ENCODE measurements at regions not wholly inside any gene's neighbourhood (a gene's known extent, or its start where the extent isn't known, plus 50 kb on each side); places are given as distances from the start of the nearest gene placed in this dataset.

DNA sequence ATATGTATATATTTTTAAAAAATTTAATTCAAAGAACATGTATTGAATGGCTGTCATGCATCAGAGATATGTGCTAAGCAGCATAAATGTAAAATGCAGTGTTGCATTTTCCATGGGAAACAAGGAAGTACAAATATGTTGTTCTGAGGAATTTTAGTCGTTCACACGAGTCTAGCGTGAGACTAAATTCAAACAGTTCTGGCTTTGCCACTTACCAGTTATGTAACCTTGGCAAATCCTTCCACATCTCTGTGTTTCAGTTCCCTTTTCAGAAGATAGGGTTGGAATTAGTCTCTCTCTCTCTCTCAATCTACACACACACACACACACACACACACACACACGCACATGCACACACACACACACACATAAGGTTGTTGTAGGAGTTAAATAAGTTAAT lies 305.4 kb downstream of the UTRN start:
- Histone ChIP-seq H3K27me3 (ENCODE audit: insufficient read depth, low read length) (no peaks in the 10 kb centered on the region), H3K36me3 (ENCODE audit: insufficient read depth, low read depth, low read length) (peaks cover 6% of the 10 kb centered on the region; the same call in 1 of the 2 replicates), H3K9me3 (ENCODE audit: insufficient read depth, low read depth, low read length) (no peaks in the 10 kb centered on the region), H3K9ac (ENCODE audit: low read depth, low read length) (no peak overlapping the region), H3K4me1 (ENCODE audit: insufficient read depth, low read length) (peaks cover 3% of the 10 kb centered on the region; the same call in 1 of the 2 replicates), H3K27ac (ENCODE audit: low read length) (no peak overlapping the region), H3K4me3 (ENCODE audit: low read length) (no peak overlapping the region)

DNA sequence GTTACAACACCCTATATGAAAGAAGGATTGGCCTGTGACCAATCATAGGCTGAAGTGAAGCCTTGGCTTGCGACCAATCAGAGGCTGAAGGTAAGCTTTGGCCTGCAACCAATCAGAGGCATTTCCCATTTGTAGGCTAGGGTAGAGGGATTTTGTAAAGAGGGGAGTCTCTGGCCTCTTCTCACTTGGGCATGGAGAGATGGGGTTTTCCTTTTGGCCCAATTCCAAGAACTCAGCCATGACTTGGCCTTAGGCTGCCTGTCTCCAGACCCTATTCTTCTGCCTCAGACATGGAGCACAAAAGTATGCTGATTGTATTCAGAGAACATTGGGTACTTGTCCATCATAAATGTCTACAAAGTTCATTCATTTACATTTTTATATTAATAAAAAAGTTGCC lies 308.3 kb downstream of the UTRN start:
- no peak overlapping the region for H3K27ac ChIP-seq (ENCODE audit: low read length)
- H3K9ac ChIP-seq (ENCODE audit: low read depth, low read length), result no peak overlapping the region
- H3K4me3 ChIP-seq (ENCODE audit: low read length), result no peak overlapping the region
- no peaks in the 10 kb centered on the region for H3K4me1 ChIP-seq (ENCODE audit: insufficient read depth, low read length)
- H3K36me3 ChIP-seq (ENCODE audit: insufficient read depth, low read depth, low read length), result peaks cover 6% of the 10 kb centered on the region; the same call in 1 of the 2 replicates
- no peaks in the 10 kb centered on the region for H3K27me3 ChIP-seq (ENCODE audit: insufficient read depth, low read length)
- H3K9me3 ChIP-seq (ENCODE audit: insufficient read depth, low read depth, low read length), result no peaks in the 10 kb centered on the region

GRCh38 chr6:144594585-144594984 lies 309.4 kb downstream of the UTRN start:
- no peak overlapping the region for H3K27ac ChIP-seq (ENCODE audit: low read length)
- H3K4me3 ChIP-seq (ENCODE audit: low read length), result no peak overlapping the region
- H3K9me3 ChIP-seq (ENCODE audit: insufficient read depth, low read depth, low read length), result no peaks in the 10 kb centered on the region
- H3K4me1 ChIP-seq (ENCODE audit: insufficient read depth, low read length), result no peaks in the 10 kb centered on the region
- H3K27me3 ChIP-seq (ENCODE audit: insufficient read depth, low read length), result no peaks in the 10 kb centered on the region
- H3K9ac ChIP-seq (ENCODE audit: low read depth, low read length), result no peak overlapping the region
- H3K36me3 ChIP-seq (ENCODE audit: insufficient read depth, low read depth, low read length), result peaks cover 6% of the 10 kb centered on the region; the same call in 1 of the 2 replicates

GRCh38 chr6:144595266-144595665 lies 310.1 kb downstream of the UTRN start:
- Histone ChIP-seq H3K27ac (ENCODE audit: low read length) (no peak overlapping the region), H3K36me3 (ENCODE audit: insufficient read depth, low read depth, low read length) (peaks cover 6% of the 10 kb centered on the region; the same call in 1 of the 2 replicates), H3K4me3 (ENCODE audit: low read length) (no peak overlapping the region), H3K27me3 (ENCODE audit: insufficient read depth, low read length) (no peaks in the 10 kb centered on the region), H3K9me3 (ENCODE audit: insufficient read depth, low read depth, low read length) (no peaks in the 10 kb centered on the region), H3K4me1 (ENCODE audit: insufficient read depth, low read length) (no peaks in the 10 kb centered on the region), H3K9ac (ENCODE audit: low read depth, low read length) (no peak overlapping the region)

DNA sequence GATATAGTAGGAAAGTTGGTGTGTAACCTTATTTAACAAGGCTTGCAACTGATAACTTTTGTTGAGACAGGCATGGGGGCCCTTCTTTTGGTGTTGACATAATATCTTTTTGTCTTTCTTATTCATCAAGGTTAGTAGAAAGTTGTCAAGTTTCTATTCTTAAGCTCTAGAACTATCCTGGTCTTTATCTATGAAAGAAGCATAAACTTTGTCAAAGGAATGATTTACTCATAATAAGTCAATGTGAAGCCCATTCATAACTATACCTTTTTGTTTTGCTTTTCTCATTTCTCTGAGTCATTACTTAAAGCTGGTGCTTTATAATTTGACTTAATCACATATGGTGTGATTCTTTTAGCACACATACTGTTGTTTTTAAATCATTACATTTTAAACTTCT lies 312.4 kb downstream of the UTRN start:
- no peak overlapping the region for H3K27ac ChIP-seq (ENCODE audit: low read length)
- no peaks in the 10 kb centered on the region for H3K4me1 ChIP-seq (ENCODE audit: insufficient read depth, low read length)
- H3K4me3 ChIP-seq (ENCODE audit: low read length), result no peak overlapping the region
- H3K27me3 ChIP-seq (ENCODE audit: insufficient read depth, low read length), result no peaks in the 10 kb centered on the region
- H3K9ac ChIP-seq (ENCODE audit: low read depth, low read length), result no peak overlapping the region
- H3K9me3 ChIP-seq (ENCODE audit: insufficient read depth, low read depth, low read length), result no peaks in the 10 kb centered on the region
- peaks cover 13% of the 10 kb centered on the region for H3K36me3 ChIP-seq (ENCODE audit: insufficient read depth, low read depth, low read length)

DNA sequence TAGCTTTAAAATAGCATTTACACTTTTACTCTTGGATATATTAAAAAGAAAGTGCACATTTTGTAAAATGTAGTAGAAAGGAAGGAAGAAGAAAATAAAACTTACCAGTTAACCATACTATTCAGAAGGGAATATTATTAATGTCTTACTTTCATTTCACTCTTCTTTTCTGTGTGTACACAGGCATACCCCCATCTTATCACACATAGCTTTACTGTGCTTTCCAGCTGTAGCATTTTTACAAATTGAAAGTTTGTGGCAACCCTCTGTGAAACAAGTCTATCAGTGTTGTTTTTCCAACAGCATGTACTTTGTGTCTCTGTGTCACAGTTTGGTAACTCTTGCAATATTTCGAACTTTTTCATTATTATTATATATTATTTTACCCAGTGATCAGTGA lies 314.5 kb downstream of the UTRN start:
- Histone ChIP-seq H3K4me1 (ENCODE audit: insufficient read depth, low read length) (no peaks in the 10 kb centered on the region), H3K9ac (ENCODE audit: low read depth, low read length) (no peak overlapping the region), H3K4me3 (ENCODE audit: low read length) (no peak overlapping the region), H3K9me3 (ENCODE audit: insufficient read depth, low read depth, low read length) (no peaks in the 10 kb centered on the region), H3K36me3 (ENCODE audit: insufficient read depth, low read depth, low read length) (peaks cover 7% of the 10 kb centered on the region; the same call in 1 of the 2 replicates), H3K27me3 (ENCODE audit: insufficient read depth, low read length) (no peaks in the 10 kb centered on the region), H3K27ac (ENCODE audit: low read length) (no peak overlapping the region)

- peaks cover 7% of the 10 kb centered on the region; the same call in 1 of the 2 replicates for H3K36me3 ChIP-seq (ENCODE audit: insufficient read depth, low read depth, low read length)
- no peaks in the 10 kb centered on the region for H3K27me3 ChIP-seq (ENCODE audit: insufficient read depth, low read length)
- no peaks in the 10 kb centered on the region for H3K9me3 ChIP-seq (ENCODE audit: insufficient read depth, low read depth, low read length)
- H3K9ac ChIP-seq (ENCODE audit: low read depth, low read length), result no peak overlapping the region
- no peak overlapping the region for H3K4me3 ChIP-seq (ENCODE audit: low read length)
- H3K4me1 ChIP-seq (ENCODE audit: insufficient read depth, low read length), result peaks cover 6% of the 10 kb centered on the region; the same call in 1 of the 2 replicates
- H3K27ac ChIP-seq (ENCODE audit: low read length), result no peak overlapping the region
Measured at GRCh38 chr6:144601221-144601620, 316.1 kb downstream of the UTRN start.

GRCh38 chr6:144602523-144603180 lies 317.5 kb downstream of the UTRN start:
- H3K27ac ChIP-seq (ENCODE audit: low read length), result no peak overlapping the region
- peaks cover 11% of the 10 kb centered on the region; the same call in 1 of the 2 replicates for H3K36me3 ChIP-seq (ENCODE audit: insufficient read depth, low read depth, low read length)
- H3K4me1 ChIP-seq (ENCODE audit: insufficient read depth, low read length), result peaks cover 8% of the 10 kb centered on the region; the same call in 1 of the 2 replicates
- no peak overlapping the region for H3K4me3 ChIP-seq (ENCODE audit: low read length)
- H3K9ac ChIP-seq (ENCODE audit: low read depth, low read length), result no peak overlapping the region
- H3K27me3 ChIP-seq (ENCODE audit: insufficient read depth, low read length), result no peaks in the 10 kb centered on the region
- no peaks in the 10 kb centered on the region for H3K9me3 ChIP-seq (ENCODE audit: insufficient read depth, low read depth, low read length)

DNA sequence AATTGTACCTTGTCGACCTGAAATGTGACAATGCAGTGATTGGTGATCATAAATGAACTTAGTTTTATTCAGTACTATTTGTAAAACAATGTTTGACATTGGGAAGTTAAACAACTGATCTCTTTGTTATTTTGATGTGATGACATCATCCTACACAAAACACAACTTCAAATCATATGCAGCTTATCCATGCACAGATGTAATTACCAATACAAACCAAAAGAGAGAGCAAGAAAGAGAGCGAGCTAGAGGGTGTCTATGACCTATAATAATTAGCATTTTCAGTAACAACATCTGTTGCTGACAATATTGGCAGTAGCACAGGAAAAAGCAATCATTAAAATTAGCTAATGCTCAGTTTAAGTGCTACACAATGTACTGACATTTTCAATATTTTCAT lies 320.9 kb downstream of the UTRN start:
- Histone ChIP-seq H3K27me3 (ENCODE audit: insufficient read depth, low read length) (no peaks in the 10 kb centered on the region), H3K9ac (ENCODE audit: low read depth, low read length) (no peak overlapping the region), H3K4me3 (ENCODE audit: low read length) (no peak overlapping the region; the same call in 1 of the 2 replicates), H3K4me1 (ENCODE audit: insufficient read depth, low read length) (peaks cover 21% of the 10 kb centered on the region), H3K27ac (ENCODE audit: low read length) (no peak overlapping the region), H3K36me3 (ENCODE audit: insufficient read depth, low read depth, low read length) (peaks cover 14% of the 10 kb centered on the region), H3K9me3 (ENCODE audit: insufficient read depth, low read depth, low read length) (no peaks in the 10 kb centered on the region)

GRCh38 chr6:144607998-144608735 lies 323.0 kb downstream of the UTRN start:
- H3K4me3 ChIP-seq (ENCODE audit: low read length), result peak overlapping the region; percentile 54
- H3K27ac ChIP-seq (ENCODE audit: low read length), result peak overlapping the region; percentile 60
- no peak overlapping the region for H3K9ac ChIP-seq (ENCODE audit: low read depth, low read length)
- no peaks in the 10 kb centered on the region for H3K9me3 ChIP-seq (ENCODE audit: insufficient read depth, low read depth, low read length)
- no peaks in the 10 kb centered on the region for H3K27me3 ChIP-seq (ENCODE audit: insufficient read depth, low read length)
- H3K4me1 ChIP-seq (ENCODE audit: insufficient read depth, low read length), result peaks cover 42% of the 10 kb centered on the region
- peaks cover 10% of the 10 kb centered on the region; the same call in 1 of the 2 replicates for H3K36me3 ChIP-seq (ENCODE audit: insufficient read depth, low read depth, low read length)

- Histone ChIP-seq H3K4me3 (ENCODE audit: low read length) (no peak overlapping the region), H3K4me1 (ENCODE audit: insufficient read depth, low read length) (peaks cover 57% of the 10 kb centered on the region), H3K9ac (ENCODE audit: low read depth, low read length) (no peak overlapping the region), H3K9me3 (ENCODE audit: insufficient read depth, low read depth, low read length) (no peaks in the 10 kb centered on the region), H3K36me3 (ENCODE audit: insufficient read depth, low read depth, low read length) (peaks cover 5% of the 10 kb centered on the region; the same call in 1 of the 2 replicates), H3K27me3 (ENCODE audit: insufficient read depth, low read length) (no peaks in the 10 kb centered on the region), H3K27ac (ENCODE audit: low read length) (no peak overlapping the region)
Measured at GRCh38 chr6:144612811-144613210, 327.7 kb downstream of the UTRN start.

- H3K27me3 ChIP-seq (ENCODE audit: insufficient read depth, low read length), result no peaks in the 10 kb centered on the region
- no peaks in the 10 kb centered on the region for H3K9me3 ChIP-seq (ENCODE audit: insufficient read depth, low read depth, low read length)
- no peaks in the 10 kb centered on the region for H3K36me3 ChIP-seq (ENCODE audit: insufficient read depth, low read depth, low read length)
Measured at GRCh38 chr6:144613859-144614258, 328.7 kb downstream of the UTRN start.

More at GRCh38 chr6:144613859-144614258, 328.7 kb downstream of the UTRN start:
- 0 out of 2 replicates have a peak overlapping the region, but pooled peaks have one; percentile 4 for H3K9ac ChIP-seq (ENCODE audit: low read depth, low read length)
- peaks cover 55% of the 10 kb centered on the region for H3K4me1 ChIP-seq (ENCODE audit: insufficient read depth, low read length)
- H3K4me3 ChIP-seq (ENCODE audit: low read length), result no peak overlapping the region
- no peak overlapping the region for H3K27ac ChIP-seq (ENCODE audit: low read length)

All from iPS-20b (cell line).